T47D (cell line): ENCODE measurements at regions not wholly inside any gene's neighbourhood (a gene's known extent, or its start where the extent isn't known, plus 50 kb on each side); places are given as distances from the start of the nearest gene placed in this dataset.
A peak's percentile ranks its signal among the peaks of the same experiment; 100 is the strongest.
"Not testable (repeated sequence)": the region's sequence is repeated elsewhere in the genome, so short reads cannot be mapped to it uniquely, and the experiment has no call there.

Source experiments
- DNase-seq, 2 experiments: peaks; one replicate each; pipeline versions ENCODE4 v3.0.0 to v3.0.0-alpha.2; 2011 to 2012; ENCODE audit warnings: low read depth in 1 of 2, low spot score in 1 of 2
- JUND ChIP-seq: IDR thresholded peaks from 2 replicates; pipeline ENCODE4 v1.6.1; 2012; ENCODE audit warnings: low read depth
- in situ Hi-C: cut with HindIII; loops from 2 replicates; pipeline ENCODE4 v1.10.0; 2016; ENCODE audit warnings: low sequenced_read_pairs, low pct_unique_long_range_greater_than_20kb

GRCh38 chr7:155392726-155393570, 65.0 kb upstream of the EN2 start:
- in situ Hi-C loops = no loop called here
- DNase-seq = no peak

GRCh38 chr7:155394413-155394812, 63.5 kb upstream of the EN2 start:
- in situ Hi-C loops = no loop called here
- TF ChIP-seq JUND = no peak
- no peak for DNase-seq

More at GRCh38 chr7:155392726-155393570, 65.0 kb upstream of the EN2 start:
- no peak for TF ChIP-seq JUND

- no peak for DNase-seq
- TF ChIP-seq JUND = no peak
- in situ Hi-C loops = no loop called here
These were observed 62.6 kb upstream of the EN2 start for GRCh38 chr7:155395176-155395797.

GRCh38 chr7:155396661-155397060, 61.3 kb upstream of the EN2 start:
- in situ Hi-C loops = no loop called here
- DNase-seq = no peak
- no peak for TF ChIP-seq JUND

- DNase-seq, in situ Hi-C loops: not testable (repeated sequence)
These were observed 59.9 kb upstream of the EN2 start for GRCh38 chr7:155397758-155398714.

- DNase-seq = no peak
- no peak for TF ChIP-seq JUND
- in situ Hi-C loops = no loop called here
These were observed 59.0 kb upstream of the EN2 start for GRCh38 chr7:155398944-155399343.

GRCh38 chr7:155399577-155399976, 58.4 kb upstream of the EN2 start:
- TF ChIP-seq JUND = no peak
- DNase-seq = no peak
- in situ Hi-C loops = no loop called here

- DNase-seq = no peak
- TF ChIP-seq JUND = no peak
- in situ Hi-C loops = no loop called here
These were observed 56.7 kb upstream of the EN2 start for GRCh38 chr7:155401231-155401630.

- DNase-seq = no peak
- in situ Hi-C loops = no loop called here
- no peak for TF ChIP-seq JUND
These were observed 56.0 kb upstream of the EN2 start for GRCh38 chr7:155401884-155402283.

- TF ChIP-seq JUND = no peak
- in situ Hi-C loops = no loop called here
- DNase-seq = no peak
These were observed 55.0 kb upstream of the EN2 start for GRCh38 chr7:155402941-155403340.

GRCh38 chr7:155404976-155405375, 53.0 kb upstream of the EN2 start:
- in situ Hi-C loops = no loop called here
- no peak for DNase-seq
- TF ChIP-seq JUND = no peak

- in situ Hi-C loops = no loop called here
- no peak for TF ChIP-seq JUND
- peak; percentile 12 to 35 for DNase-seq
These were observed 52.3 kb upstream of the EN2 start for GRCh38 chr7:155405399-155406318.
